HG03280 (cell line): ENCODE measurements at regions not wholly inside any gene's neighbourhood (a gene's known extent, or its start where the extent isn't known, plus 50 kb on each side); places are given as distances from the start of the nearest gene placed in this dataset.
"Not testable (repeated sequence)": the region's sequence is repeated elsewhere in the genome, so short reads cannot be mapped to it uniquely, and the experiment has no call there.

ENCODE experiments used
- ATAC-seq: cut with Tn5 transposase; IDR thresholded peaks from one replicate; pipeline ENCODE4 v1.9.1; 2021; ENCODE audit warnings: mild to moderate bottlenecking, moderate library complexity; ENCODE audit not compliant: unreplicated experiment

DNA sequence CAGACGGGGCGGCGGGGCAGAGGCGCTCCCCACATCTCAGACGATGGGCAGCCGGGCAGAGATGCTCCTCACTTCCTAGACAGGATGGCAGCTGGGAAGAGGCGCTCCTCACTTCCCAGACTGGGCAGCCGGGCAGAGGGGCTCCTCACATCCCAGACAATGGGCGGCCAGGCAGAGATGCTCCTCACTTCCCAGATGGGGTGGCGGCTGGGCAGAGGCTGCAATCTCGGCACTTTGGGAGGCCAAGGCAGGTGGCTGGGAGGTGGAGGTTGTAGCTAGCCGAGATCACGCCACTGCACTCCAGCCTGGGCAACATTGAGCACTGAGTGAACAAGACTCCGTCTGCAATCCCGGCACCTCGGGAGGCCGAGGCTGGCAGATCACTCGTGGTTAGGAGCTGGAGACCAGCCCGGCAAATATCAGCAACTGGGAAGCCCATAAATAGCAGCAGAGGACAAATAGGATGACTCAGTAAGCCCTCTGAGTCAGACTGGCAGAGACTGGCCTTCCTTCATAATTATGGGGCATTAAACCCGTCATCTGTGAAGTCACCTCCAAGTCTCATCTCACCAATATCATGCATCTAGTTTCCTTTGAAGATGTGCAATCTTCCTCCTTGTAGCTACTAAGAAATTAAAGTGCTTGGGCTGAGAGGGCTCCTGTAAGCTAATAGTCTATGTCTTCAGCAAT lies 337.3 kb downstream of the GOLGA6L6 start:
- ATAC-seq, result not testable (repeated sequence)

DNA sequence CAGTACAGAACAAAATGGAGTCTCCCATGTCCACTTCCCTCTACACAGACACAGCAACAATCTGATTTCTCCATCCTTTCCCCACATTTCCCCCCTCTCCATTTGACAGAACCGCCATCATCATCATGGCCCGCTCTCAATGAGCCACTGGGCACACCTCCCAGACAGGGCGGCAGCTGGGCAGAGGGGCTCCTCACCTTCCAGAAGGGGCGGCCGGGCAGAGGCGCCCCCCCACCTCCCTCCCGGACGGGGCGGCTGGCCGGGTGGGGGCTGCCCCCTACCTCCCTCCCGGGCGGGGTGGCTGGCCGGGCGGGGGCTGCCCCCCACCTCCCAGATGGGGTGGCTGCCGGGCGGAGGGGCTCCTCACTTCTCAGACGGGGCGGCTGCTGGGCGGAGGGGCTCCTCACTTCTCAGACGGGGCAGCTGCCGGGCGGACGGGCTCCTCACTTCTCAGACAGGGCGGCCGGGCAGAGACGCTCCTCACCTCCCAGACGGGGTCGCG lies 337.9 kb downstream of the GOLGA6L6 start:
- not testable (repeated sequence) for ATAC-seq

- ATAC-seq, result not testable (repeated sequence)
Measured at GRCh38 chr15:20194591-20195198, 346.9 kb downstream of the GOLGA6L6 start.

GRCh38 chr15:20192982-20193929 lies 348.3 kb downstream of the GOLGA6L6 start:
- ATAC-seq, result peak; percentile 91

GRCh38 chr15:20191508-20192125 lies 350.0 kb downstream of the GOLGA6L6 start:
- ATAC-seq, result not testable (repeated sequence)

GRCh38 chr15:20188611-20189010 lies 353.0 kb downstream of the GOLGA6L6 start:
- not testable (repeated sequence) for ATAC-seq

GRCh38 chr15:20187370-20188355 lies 353.9 kb downstream of the GOLGA6L6 start:
- not testable (repeated sequence) for ATAC-seq

DNA sequence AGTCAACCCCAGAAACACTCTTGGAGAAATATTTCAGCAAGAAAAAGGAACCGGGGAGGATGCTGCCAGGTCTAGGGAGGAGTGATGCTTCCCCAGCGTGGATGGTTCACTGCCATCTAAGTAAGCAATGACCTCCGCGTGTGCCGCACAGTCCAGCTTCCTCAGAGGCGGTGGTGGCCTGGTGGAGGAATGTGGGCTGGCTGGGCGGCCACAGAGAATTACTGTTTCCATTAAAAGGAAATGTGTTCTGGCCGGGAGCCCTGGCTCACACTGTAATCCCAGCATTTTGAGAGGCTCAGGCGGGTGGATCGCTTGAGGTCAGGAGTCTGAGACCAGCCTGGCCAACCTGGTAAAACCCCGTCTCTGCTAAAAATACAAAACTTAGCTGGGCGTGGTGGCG lies 356.7 kb downstream of the GOLGA6L6 start:
- not testable (repeated sequence) for ATAC-seq

DNA sequence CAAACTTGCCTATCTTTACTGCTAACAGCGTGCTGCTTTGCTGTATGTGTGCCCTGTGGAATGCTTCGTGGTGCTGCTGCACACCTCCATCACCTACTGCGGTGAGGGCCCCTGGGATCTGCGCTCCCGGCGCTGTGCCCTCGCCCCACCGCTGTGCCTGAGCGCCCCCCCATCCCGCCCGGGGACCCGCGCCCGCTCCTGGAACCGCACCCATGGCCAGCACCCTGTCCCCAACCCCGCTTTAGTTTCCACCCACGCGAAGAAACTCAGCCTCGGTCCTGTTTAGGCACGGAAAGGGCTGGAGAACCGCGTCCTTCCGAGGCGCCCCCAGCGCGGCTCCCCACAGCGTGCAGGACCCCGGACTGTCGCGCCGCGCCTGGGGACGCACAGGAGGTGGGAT lies 373.4 kb downstream of the GOLGA6L6 start:
- not testable (repeated sequence) for ATAC-seq

- ATAC-seq, result not testable (repeated sequence)
Measured at GRCh38 chr15:20153528-20153927, 388.1 kb downstream of the GOLGA6L6 start.

GRCh38 chr15:20148679-20149078 lies 392.9 kb downstream of the GOLGA6L6 start:
- ATAC-seq, result not testable (repeated sequence)

DNA sequence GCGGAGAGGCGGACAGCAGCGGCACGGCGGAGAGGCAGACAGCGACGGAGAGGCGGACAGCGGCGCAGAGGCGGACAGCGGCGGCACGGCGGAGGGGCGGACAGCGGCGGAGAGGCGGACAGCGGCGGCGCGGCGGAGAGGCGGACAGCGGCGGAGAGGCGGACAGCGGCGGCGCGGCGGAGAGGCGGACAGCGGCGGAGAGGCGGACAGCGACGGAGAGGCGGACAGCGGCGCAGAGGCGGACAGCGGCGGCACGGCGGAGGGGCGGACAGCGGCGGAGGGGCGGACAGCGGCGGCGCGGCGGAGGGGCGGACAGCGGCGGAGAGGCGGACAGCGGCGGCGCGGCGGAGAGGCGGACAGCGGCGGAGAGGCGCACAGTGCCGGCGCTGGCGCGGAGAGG lies 393.6 kb downstream of the GOLGA6L6 start:
- not testable (repeated sequence) for ATAC-seq

DNA sequence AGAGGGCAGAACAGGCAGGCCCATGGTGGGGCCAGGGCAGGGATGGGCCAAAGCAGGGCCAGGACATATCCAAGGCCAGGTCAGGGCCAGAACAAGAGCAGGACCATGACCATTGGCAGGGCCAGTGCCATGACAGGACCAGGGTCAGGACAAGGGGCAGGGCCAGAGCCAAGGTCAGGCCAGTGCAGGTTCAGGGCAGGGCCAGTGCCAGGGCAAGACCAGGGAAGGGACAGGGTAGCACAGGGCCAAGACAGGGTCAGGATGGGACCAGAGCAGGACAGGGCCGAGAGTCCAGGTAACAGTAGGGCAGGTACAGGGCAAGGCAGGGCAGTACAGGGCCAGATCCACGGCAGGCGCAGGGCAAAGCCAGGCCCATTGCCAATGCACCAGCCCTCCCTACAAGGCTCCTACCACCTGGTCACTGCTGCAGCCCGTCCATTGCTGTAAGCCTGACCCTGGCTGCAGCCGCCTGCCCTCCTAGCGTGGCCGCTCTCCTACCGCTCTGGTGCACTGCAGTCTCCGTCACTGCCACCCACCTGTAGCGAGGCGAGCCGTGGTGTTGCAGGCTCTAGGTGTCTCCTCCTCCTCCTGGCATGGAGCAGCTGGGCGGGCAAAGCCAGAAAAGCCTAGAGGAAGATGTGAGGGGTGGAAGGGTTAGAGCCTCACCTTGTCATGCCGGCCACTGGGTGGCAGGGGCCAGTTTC lies 397.1 kb downstream of the GOLGA6L6 start:
- not testable (repeated sequence) for ATAC-seq

GRCh38 chr15:20142906-20143305 lies 398.7 kb downstream of the GOLGA6L6 start:
- ATAC-seq, result not testable (repeated sequence)

GRCh38 chr15:20142410-20142809 lies 399.2 kb downstream of the GOLGA6L6 start:
- ATAC-seq, result not testable (repeated sequence)

DNA sequence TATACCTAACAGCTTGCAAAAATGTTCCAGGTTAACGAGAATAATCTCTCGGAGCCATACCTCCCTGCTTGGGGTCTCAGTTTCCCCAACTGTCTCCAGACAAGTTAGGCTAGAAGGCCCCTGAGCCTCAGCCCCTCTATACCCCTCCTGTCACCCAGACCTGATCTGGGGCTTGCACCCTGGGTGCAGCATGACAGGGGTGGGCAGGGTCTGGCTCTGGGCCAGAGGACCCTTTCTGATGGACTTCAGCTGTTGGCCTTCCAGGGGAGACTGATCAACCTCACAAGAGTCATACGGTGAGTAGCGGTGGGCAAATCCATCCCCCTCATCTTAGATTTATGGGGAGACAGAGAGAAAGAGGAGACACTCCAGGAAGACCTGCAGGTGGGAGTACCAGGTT lies 416.9 kb downstream of the GOLGA6L6 start:
- ATAC-seq, result not testable (repeated sequence)

DNA sequence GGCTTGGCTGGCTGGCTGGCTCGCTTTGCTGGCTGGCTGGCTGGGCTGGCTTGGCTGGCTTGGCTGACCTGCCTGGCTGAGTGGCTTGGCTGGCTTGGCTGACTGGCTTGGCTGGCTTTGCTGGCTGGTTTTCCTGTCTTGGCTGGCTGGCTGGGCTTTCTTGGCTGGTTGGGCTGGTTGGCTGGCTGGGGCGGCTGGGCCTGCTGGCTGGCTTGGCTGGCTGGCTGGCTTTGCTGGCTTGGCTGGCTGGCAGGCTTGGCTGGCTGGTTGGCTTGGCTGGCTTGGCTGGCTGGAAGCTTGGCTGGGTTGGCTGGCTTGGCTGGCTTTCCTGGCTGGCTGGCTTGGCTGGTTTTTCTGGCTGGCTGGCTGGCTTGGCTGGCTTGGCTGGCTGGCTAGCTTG lies 435.6 kb downstream of the GOLGA6L6 start:
- no peak for ATAC-seq

GRCh38 chr15:20105011-20105990 lies 436.3 kb downstream of the GOLGA6L6 start:
- ATAC-seq, result not testable (repeated sequence)
